Keratinocyte (primary cell): ENCODE measurements at regions not wholly inside any gene's neighbourhood (a gene's known extent, or its start where the extent isn't known, plus 50 kb on each side); places are given as distances from the start of the nearest gene placed in this dataset.

Experiments used
- DNase-seq: peaks from one replicate; pipeline ENCODE4 v3.0.0-alpha.2; 2011; ENCODE audit warnings: low read depth, missing footprints, low spot score
- FAIRE-seq: peaks from 2 replicates; lab custom pipeline; 2011; peaks lifted over from hg19 to GRCh38; lab: Jason Lieb, UNC
- H2AFZ ChIP-seq: 2 replicates; pipeline ENCODE4 v1.6.0; 2012; ENCODE audit warnings: low read length, control low read depth, inconsistent platforms; ENCODE audit not compliant: control insufficient read depth
- H3K27ac ChIP-seq: 2 replicates; pipeline ENCODE4 v1.5.1; 2011; ENCODE audit warnings: low read length; ENCODE audit not compliant: control insufficient read depth, insufficient read depth
- H3K27me3 ChIP-seq: 3 replicates; pipeline ENCODE4 v1.6.0; 2011; ENCODE audit warnings: low read length; ENCODE audit not compliant: control insufficient read depth, insufficient read depth; ENCODE audit errors: extremely low read depth
- H3K36me3 ChIP-seq, 2 experiments: 2 replicates in 1 of 2; 3 replicates in 1 of 2; pipeline ENCODE4 v1.5.1; 2011; ENCODE audit warnings: low read length in 2 of 2, mild to moderate bottlenecking in 1 of 2; ENCODE audit not compliant: control insufficient read depth in 2 of 2, insufficient read depth in 2 of 2; ENCODE audit errors: extremely low read depth in 1 of 2
- H3K4me1 ChIP-seq: 3 replicates; pipeline ENCODE4 v1.5.1; 2011; ENCODE audit warnings: low read length; ENCODE audit not compliant: control insufficient read depth, insufficient read depth; ENCODE audit errors: extremely low read depth
- H3K4me2 ChIP-seq: 3 replicates; pipeline ENCODE4 v1.6.0; 2011; ENCODE audit warnings: low read depth, low read length; ENCODE audit not compliant: control insufficient read depth, insufficient read depth; ENCODE audit errors: extremely low read depth
- H3K4me3 ChIP-seq, 3 experiments: fragments of 200-600 bp in 1 of 3; sonication (generic) in 1 of 3; 2 replicates in 2 of 3; 3 replicates in 1 of 3; pipeline ENCODE4 v1.5.1; 2011 to 2016; ENCODE audit warnings: low read length in 3 of 3, mild to moderate bottlenecking in 3 of 3, control low read depth in 2 of 3, inconsistent platforms in 1 of 3, low read depth in 1 of 3, mixed read lengths in 1 of 3, mixed run types in 1 of 3, moderate library complexity in 1 of 3; ENCODE audit not compliant: control insufficient read depth in 2 of 3, insufficient read depth in 2 of 3; ENCODE audit errors: extremely low read depth in 1 of 3
- H3K79me2 ChIP-seq: 2 replicates; pipeline ENCODE4 v1.6.0; 2012; ENCODE audit warnings: low read length; ENCODE audit not compliant: control insufficient read depth, insufficient read depth
- H3K9ac ChIP-seq: 3 replicates; pipeline ENCODE4 v1.6.0; 2011; ENCODE audit warnings: low read length; ENCODE audit not compliant: control insufficient read depth, insufficient read depth; ENCODE audit errors: extremely low read depth
- H3K9me1 ChIP-seq: 3 replicates; pipeline ENCODE4 v1.6.0; 2011; ENCODE audit warnings: low read length; ENCODE audit not compliant: control insufficient read depth, insufficient read depth; ENCODE audit errors: extremely low read depth
- H3K9me3 ChIP-seq: 2 replicates; pipeline ENCODE4 v1.5.1; 2012; ENCODE audit warnings: low read depth, low read length; ENCODE audit not compliant: control insufficient read depth
- H4K20me1 ChIP-seq: 3 replicates; pipeline ENCODE4 v1.6.0; 2011; ENCODE audit warnings: low read length; ENCODE audit not compliant: control insufficient read depth, insufficient read depth; ENCODE audit errors: extremely low read depth
- CTCF ChIP-seq, 3 experiments: IDR thresholded peaks in 1 of 3; conservative IDR thresholded peaks in 1 of 3; optimal IDR thresholded peaks in 1 of 3; 2 replicates in 2 of 3; 3 replicates in 1 of 3; pipeline versions ENCODE3 to v1.5.1; 2011; ENCODE audit warnings: low read length in 3 of 3, mild to moderate bottlenecking in 3 of 3, moderate library complexity in 2 of 3, control low read depth in 1 of 3, inconsistent platforms in 1 of 3; ENCODE audit not compliant: insufficient read depth in 2 of 3; ENCODE audit errors: extremely low read depth in 1 of 3
- EZH2 ChIP-seq: IDR thresholded peaks from one replicate; pipeline ENCODE4 v1.6.1; 2012; ENCODE audit warnings: inconsistent platforms, mild to moderate bottlenecking, low read length, moderate library complexity
- dilution Hi-C: fragments of 300-500 bp; cut with MboI; formaldehyde crosslinking; loops from one replicate; pipeline ENCODE4 v1.7.0; 2020; ENCODE audit warnings: low sequenced_read_pairs; ENCODE audit not compliant: extremely low pct_ligation_motif_present

DNA sequence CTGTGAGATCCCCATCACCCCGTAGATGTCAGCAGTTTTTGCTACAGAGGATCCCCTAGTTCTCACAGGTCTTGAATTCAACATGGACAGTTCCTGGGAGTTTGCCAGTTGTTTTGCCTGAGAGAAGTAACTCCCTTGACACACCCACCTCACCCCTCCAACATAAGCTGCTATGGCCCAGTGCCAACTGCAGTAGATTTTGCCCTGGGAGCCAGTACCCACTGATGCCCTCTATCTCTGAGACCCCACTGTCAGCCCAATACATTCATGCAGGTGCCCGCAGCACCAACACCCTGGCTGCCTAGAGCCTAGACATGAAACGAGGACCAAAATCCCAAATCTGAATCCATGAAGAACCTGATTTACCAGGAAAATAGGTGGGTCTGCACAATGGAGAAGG is 583.9 kb upstream of the CTNND2 start:
- Histone ChIP-seq H3K9ac (no peak overlapping the region), H2AFZ (no peak overlapping the region), H3K27me3 (no peaks in the 10 kb centered on the region), H3K36me3 (no peaks in the 10 kb centered on the region), H3K4me1 (no peaks in the 10 kb centered on the region), H3K4me2 (no peak overlapping the region), H3K79me2 (no peaks in the 10 kb centered on the region), H3K9me1 (no peaks in the 10 kb centered on the region), H3K27ac (no peak overlapping the region), H4K20me1 (no peaks in the 10 kb centered on the region), H3K4me3 (no peak overlapping the region), H3K9me3 (no peaks in the 10 kb centered on the region)
- DNase-seq: no peak
- dilution Hi-C loops: no loop called here
- no peak for TF ChIP-seq CTCF (optimal IDR thresholded peaks at IDR 0.05 in 1 of 3, IDR thresholded peaks at IDR 0.05 in 1 of 3, conservative IDR thresholded peaks at IDR 0.05 in 1 of 3; ENCODE audit: extremely low read depth in 1 of 3, insufficient read depth in 2 of 3, low read length in 3 of 3)
- TF ChIP-seq EZH2: no peak
- FAIRE-seq: no peak

DNA sequence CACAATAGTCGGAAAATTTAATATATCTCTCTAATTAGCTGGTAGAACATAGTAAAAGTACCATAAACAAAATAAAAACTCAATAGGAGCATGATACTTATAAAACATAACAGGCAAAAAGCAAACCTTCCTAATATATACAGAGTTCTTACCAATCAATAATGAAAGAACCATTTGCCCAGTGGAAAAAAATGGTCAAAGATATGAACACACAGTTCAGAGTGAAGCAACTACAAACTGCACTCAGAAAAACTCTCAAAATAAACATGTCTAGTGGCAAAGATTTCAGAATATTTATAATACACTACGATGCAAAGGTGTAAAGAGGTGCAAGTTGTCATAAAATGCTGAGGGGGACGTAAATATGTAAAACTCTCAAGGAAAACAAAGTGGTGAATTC is 576.2 kb upstream of the CTNND2 start:
- H3K4me2 ChIP-seq: no peak overlapping the region
- no peak overlapping the region for H3K9ac ChIP-seq
- no peak overlapping the region for H3K4me3 ChIP-seq
- H2AFZ ChIP-seq: no peak overlapping the region
- no peak for FAIRE-seq
- H3K4me1 ChIP-seq: no peaks in the 10 kb centered on the region
- dilution Hi-C loops: no loop called here
- no peaks in the 10 kb centered on the region for H3K79me2 ChIP-seq
- H4K20me1 ChIP-seq: no peaks in the 10 kb centered on the region
- TF ChIP-seq CTCF (optimal IDR thresholded peaks at IDR 0.05 in 1 of 3, IDR thresholded peaks at IDR 0.05 in 1 of 3, conservative IDR thresholded peaks at IDR 0.05 in 1 of 3; ENCODE audit: extremely low read depth in 1 of 3, insufficient read depth in 2 of 3, low read length in 3 of 3): no peak
- TF ChIP-seq EZH2: no peak
- H3K9me1 ChIP-seq: no peaks in the 10 kb centered on the region
- H3K36me3 ChIP-seq: no peaks in the 10 kb centered on the region
- DNase-seq: no peak
- H3K27me3 ChIP-seq: no peaks in the 10 kb centered on the region
- H3K27ac ChIP-seq: no peak overlapping the region
- no peaks in the 10 kb centered on the region for H3K9me3 ChIP-seq
